Caco-2 (cell line): ENCODE measurements at regions not wholly inside any gene's neighbourhood (a gene's known extent, or its start where the extent isn't known, plus 50 kb on each side); places are given as distances from the start of the nearest gene placed in this dataset.

ENCODE experiments used
- BruUV-seq: library from RNA; stranded (reverse); fragments of 400-500 nt; replicated peaks from 2 replicates; lab custom pipeline; 2021; lab: Mats Ljungman, UMichigan
- CTCF ChIA-PET: fragments of 300-600 bp; sonication (Branson Sonifier 250); formaldehyde crosslinking; loops from one replicate; lab custom pipeline; 2022; ENCODE audit warnings: antibody characterized with exemption; lab: Charles Lee
- POLR2A ChIA-PET: fragments of 300-600 bp; sonication (Branson Sonifier 250); formaldehyde crosslinking; loops from one replicate; lab custom pipeline; 2022; ENCODE audit warnings: antibody characterized with exemption; lab: Charles Lee
- DNase-seq, 2 experiments: peaks; one replicate each; pipeline versions ENCODE4 v3.0.0 to v3.0.0-alpha.2; 2020 to 2022
- H3K27me3 ChIP-seq: replicated peaks from 2 replicates; pipeline ENCODE4 v1.6.0; 2011; ENCODE audit warnings: low read length; ENCODE audit not compliant: control insufficient read depth, insufficient read depth
- H3K36me3 ChIP-seq: 2 replicates; pipeline ENCODE4 v1.5.1; 2011; ENCODE audit warnings: low read length; ENCODE audit not compliant: control insufficient read depth, insufficient read depth
- H3K4me1 ChIP-seq: fragments of 250-450 bp; sonication (Bioruptor Pico); 2 replicates; pipeline ENCODE4 v1.5.1; 2020; ENCODE audit warnings: mild to moderate bottlenecking
- H3K4me3 ChIP-seq: 2 replicates; pipeline ENCODE4 v1.5.1; 2011; ENCODE audit warnings: low read depth, mild to moderate bottlenecking, control low read depth, low read length
- H3K9me3 ChIP-seq: fragments of 250-450 bp; sonication (Bioruptor Pico); 2 replicates; pipeline ENCODE4 v1.5.1; 2020; ENCODE audit warnings: mild to moderate bottlenecking, moderate library complexity
- H3K27ac Mint-ChIP-seq: one replicate; pipeline ENCODE4 v1.8.0; 2022; ENCODE audit warnings: mixed read lengths; ENCODE audit not compliant: unreplicated experiment
- H3K27me3 Mint-ChIP-seq: one replicate; pipeline ENCODE4 v1.8.0; 2022; ENCODE audit warnings: mixed read lengths; ENCODE audit not compliant: insufficient read depth, unreplicated experiment
- H3K36me3 Mint-ChIP-seq: one replicate; pipeline ENCODE4 v1.8.0; 2022; ENCODE audit warnings: mild to moderate bottlenecking, mixed read lengths; ENCODE audit not compliant: insufficient read depth, unreplicated experiment
- H3K4me1 Mint-ChIP-seq: one replicate; pipeline ENCODE4 v1.8.0; 2022; ENCODE audit warnings: low read depth, mixed read lengths; ENCODE audit not compliant: unreplicated experiment
- H3K4me3 Mint-ChIP-seq: one replicate; pipeline ENCODE4 v1.8.0; 2022; ENCODE audit warnings: mild to moderate bottlenecking, moderate library complexity, mixed read lengths; ENCODE audit not compliant: unreplicated experiment
- H3K9me3 Mint-ChIP-seq: one replicate; pipeline ENCODE4 v1.8.0; 2022; ENCODE audit warnings: mixed read lengths; ENCODE audit not compliant: unreplicated experiment
- intact Hi-C: fragments of 100-400 bp; cut with micrococcal nuclease; formaldehyde crosslinking; loops from one replicate; pipeline ENCODE4 v1.10.0; 2022; ENCODE audit not compliant: unreplicated experiment
- TF ChIP-seq, protein P1 (sequence below), 2 experiments: fragments of 200-600 bp in 1 of 2; IDR thresholded peaks; 1 replicate in 1 of 2; 2 replicates in 1 of 2; pipeline versions ENCODE4 v1.5.1 to v1.8.0; 2011 to 2022; ENCODE audit warnings: antibody characterized with exemption in 1 of 2, control low read depth in 1 of 2, inconsistent platforms in 1 of 2, low read depth in 1 of 2, low read length in 1 of 2, mild to moderate bottlenecking in 1 of 2, moderate library complexity in 1 of 2; ENCODE audit not compliant: insufficient read depth in 1 of 2, severe bottlenecking in 1 of 2, unreplicated experiment in 1 of 2

- no TSS peak for BruUV-seq
- intact Hi-C loops = no loop called here
- Mint-ChIP-seq H3K36me3 (no peaks in the 10 kb centered on the region), H3K27ac (no peak overlapping the region), H3K4me1 (no peaks in the 10 kb centered on the region), H3K27me3 (no peaks in the 10 kb centered on the region), H3K9me3 (peaks cover 15% of the 10 kb centered on the region), H3K4me3 (no peak overlapping the region)
- Histone ChIP-seq H3K27me3 (no peaks in the 10 kb centered on the region), H3K36me3 (no peaks in the 10 kb centered on the region), H3K4me1 (no peaks in the 10 kb centered on the region), H3K9me3 (peaks cover 11% of the 10 kb centered on the region), H3K4me3 (no peak overlapping the region)
- ChIA-PET CTCF (no interaction called here), POLR2A (no interaction called here)
- DNase-seq = no peak
- TF ChIP-seq, protein P1, sequence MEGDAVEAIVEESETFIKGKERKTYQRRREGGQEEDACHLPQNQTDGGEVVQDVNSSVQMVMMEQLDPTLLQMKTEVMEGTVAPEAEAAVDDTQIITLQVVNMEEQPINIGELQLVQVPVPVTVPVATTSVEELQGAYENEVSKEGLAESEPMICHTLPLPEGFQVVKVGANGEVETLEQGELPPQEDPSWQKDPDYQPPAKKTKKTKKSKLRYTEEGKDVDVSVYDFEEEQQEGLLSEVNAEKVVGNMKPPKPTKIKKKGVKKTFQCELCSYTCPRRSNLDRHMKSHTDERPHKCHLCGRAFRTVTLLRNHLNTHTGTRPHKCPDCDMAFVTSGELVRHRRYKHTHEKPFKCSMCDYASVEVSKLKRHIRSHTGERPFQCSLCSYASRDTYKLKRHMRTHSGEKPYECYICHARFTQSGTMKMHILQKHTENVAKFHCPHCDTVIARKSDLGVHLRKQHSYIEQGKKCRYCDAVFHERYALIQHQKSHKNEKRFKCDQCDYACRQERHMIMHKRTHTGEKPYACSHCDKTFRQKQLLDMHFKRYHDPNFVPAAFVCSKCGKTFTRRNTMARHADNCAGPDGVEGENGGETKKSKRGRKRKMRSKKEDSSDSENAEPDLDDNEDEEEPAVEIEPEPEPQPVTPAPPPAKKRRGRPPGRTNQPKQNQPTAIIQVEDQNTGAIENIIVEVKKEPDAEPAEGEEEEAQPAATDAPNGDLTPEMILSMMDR (IDR thresholded peaks at IDR 0.05; ENCODE audit: insufficient read depth in 1 of 2, low read depth in 1 of 2, low read length in 1 of 2, severe bottlenecking in 1 of 2, unreplicated experiment in 1 of 2) = no peak
Measured at GRCh38 chr2:220931491-220931890, 640.6 kb downstream of the EPHA4 start.

DNA sequence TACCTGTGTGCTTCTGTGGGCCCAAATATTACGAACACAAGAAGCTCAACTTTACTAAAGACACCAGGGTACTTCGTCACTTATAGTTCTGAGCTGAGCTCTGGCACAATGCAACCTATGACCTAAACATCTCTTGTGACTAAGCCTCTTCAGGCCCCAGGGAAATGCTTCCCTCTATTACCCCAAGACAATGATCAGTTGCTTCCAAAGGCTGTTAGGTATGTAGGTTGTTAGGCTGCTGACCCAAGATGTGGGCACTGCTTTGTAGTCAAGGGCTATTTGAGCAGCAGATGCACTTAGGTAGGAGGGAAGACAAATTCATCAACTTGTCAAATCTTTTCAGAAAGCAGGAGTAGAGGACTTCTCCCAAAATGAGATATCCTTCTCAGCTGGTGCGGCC lies 640.1 kb downstream of the EPHA4 start:
- Mint-ChIP-seq H3K9me3 (peaks cover 9% of the 10 kb centered on the region), H3K4me1 (no peaks in the 10 kb centered on the region), H3K27ac (no peak overlapping the region), H3K27me3 (no peaks in the 10 kb centered on the region), H3K4me3 (no peak overlapping the region), H3K36me3 (no peaks in the 10 kb centered on the region)
- Histone ChIP-seq H3K4me3 (no peak overlapping the region), H3K36me3 (no peaks in the 10 kb centered on the region), H3K27me3 (no peaks in the 10 kb centered on the region), H3K9me3 (peaks cover 6% of the 10 kb centered on the region), H3K4me1 (no peaks in the 10 kb centered on the region)
- BruUV-seq = no TSS peak
- TF ChIP-seq, protein P1 (IDR thresholded peaks at IDR 0.05; ENCODE audit: insufficient read depth in 1 of 2, low read depth in 1 of 2, low read length in 1 of 2, severe bottlenecking in 1 of 2, unreplicated experiment in 1 of 2) = no peak
- POLR2A ChIA-PET = no interaction called here
- intact Hi-C loops = no loop called here
- DNase-seq = no peak
- CTCF ChIA-PET = no interaction called here

DNA sequence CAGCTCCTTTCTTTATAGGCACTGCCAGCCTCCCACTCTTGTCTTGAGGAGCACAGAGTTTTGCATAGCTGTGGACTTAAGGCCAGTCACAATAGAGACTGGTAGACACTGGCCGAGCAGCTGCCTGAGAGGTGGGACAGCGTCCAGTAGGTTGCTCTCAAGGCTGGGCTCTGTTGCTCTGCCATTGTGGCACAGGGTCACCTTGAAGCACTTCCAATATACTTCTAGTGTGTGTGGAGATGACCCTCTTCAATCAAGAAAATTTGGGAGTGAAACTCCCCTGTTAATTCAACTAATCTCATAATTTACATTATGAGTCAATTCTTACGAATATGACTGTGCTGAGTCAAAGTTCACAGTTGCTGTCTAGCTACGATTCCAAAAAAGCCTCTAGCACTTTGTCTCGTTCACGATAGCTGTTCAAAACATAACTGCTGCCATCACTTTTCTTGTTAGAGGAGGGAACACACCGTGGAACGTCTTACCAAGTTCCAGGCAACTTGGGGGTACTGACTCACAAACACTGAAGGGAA lies 636.2 kb downstream of the EPHA4 start:
- peaks cover 2% of the 10 kb centered on the region for H3K27me3 Mint-ChIP-seq
- no peaks in the 10 kb centered on the region for H3K9me3 Mint-ChIP-seq
- no TSS peak for BruUV-seq
- Histone ChIP-seq H3K4me3 (no peak overlapping the region), H3K4me1 (no peaks in the 10 kb centered on the region), H3K36me3 (no peaks in the 10 kb centered on the region), H3K27me3 (no peaks in the 10 kb centered on the region), H3K9me3 (no peaks in the 10 kb centered on the region; the same call in 1 of the 2 replicates)
- intact Hi-C loops = no loop called here
- TF ChIP-seq, protein P1 (IDR thresholded peaks at IDR 0.05; ENCODE audit: insufficient read depth in 1 of 2, low read depth in 1 of 2, low read length in 1 of 2, severe bottlenecking in 1 of 2, unreplicated experiment in 1 of 2) = no peak
- POLR2A ChIA-PET = no interaction called here
- no peak overlapping the region for H3K27ac Mint-ChIP-seq
- no peak overlapping the region for H3K4me3 Mint-ChIP-seq
- CTCF ChIA-PET = no interaction called here
- no peak for DNase-seq
- H3K36me3 Mint-ChIP-seq = no peaks in the 10 kb centered on the region
- H3K4me1 Mint-ChIP-seq = no peaks in the 10 kb centered on the region
